ENCODE measurements at regions not wholly inside any gene's neighbourhood (a gene's known extent, or its start where the extent isn't known, plus 50 kb on each side); places are given as distances from the start of the nearest gene placed in this dataset.
"Not testable (repeated sequence)": the region's sequence is repeated elsewhere in the genome, so short reads cannot be mapped to it uniquely, and the experiment has no call there.

DNA sequence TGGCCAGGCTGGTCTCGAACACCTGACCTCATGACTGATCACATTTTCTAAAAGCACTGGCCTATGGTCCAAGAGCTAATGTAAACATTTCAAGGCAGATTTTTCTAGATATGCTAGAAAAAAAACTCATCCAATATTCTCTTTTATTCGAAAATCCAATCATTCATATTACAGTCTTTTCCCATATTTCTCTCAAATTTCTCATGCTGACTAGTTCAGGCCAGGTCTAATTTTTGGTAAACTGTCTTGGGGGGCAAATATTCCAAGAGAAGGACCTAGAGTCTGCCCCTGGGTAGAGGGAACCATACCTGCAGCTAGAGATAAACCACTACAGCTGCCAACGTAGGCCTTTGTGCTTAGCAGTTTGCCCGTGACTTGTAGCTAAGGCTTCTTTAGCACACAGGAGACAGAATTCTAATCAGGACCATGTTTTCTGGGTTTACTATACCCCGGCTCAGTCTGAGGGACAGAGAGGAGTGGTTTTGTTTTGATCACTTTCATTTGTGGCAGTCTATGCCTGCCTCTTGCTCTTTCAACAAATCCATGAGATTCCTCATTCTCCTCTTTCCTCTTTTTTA lies 71.8 kb upstream of the CITED2 start:
- Histone ChIP-seq H3K9me3 (ENCODE audit: control insufficient read depth, insufficient read depth, low read length) (no peaks in the 10 kb centered on the region), H3K27me3 (ENCODE audit: control insufficient read depth, insufficient read depth, low read length) (no peaks in the 10 kb centered on the region), H3K36me3 (ENCODE audit: control insufficient read depth, insufficient read depth, low read length) (no peaks in the 10 kb centered on the region), H3K4me1 (ENCODE audit: control insufficient read depth, insufficient read depth, low read length) (peaks cover 3% of the 10 kb centered on the region), H3K4me3 (ENCODE audit: low read depth, low read length) (no peak overlapping the region), H3K9ac (ENCODE audit: low read depth, low read length) (no peak overlapping the region)

DNA sequence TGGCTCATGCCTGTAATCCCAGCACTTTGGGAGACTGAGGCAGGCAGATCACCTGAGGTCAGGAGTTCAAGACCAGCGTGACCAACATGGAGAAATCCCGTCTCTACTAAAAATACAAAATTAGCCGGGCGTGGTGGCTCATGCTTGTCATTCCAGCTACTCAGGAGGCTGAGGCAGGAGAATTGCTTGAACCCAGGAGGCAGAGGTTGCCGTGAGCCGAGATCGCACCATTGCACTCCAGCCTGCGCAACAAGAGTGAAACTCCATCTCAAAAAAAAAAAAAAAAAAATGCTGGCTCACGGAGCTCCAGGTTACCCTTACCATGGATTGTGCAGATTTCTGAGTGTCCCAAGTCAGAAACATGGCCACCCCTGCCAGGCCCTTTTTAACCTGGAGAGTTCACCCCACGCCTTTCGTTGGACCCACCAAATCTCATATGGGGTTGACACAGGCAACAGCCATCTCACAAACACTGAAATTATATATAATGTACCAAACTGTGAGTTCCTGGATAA lies 69.9 kb upstream of the CITED2 start:
- not testable (repeated sequence) for H3K9me3 ChIP-seq (ENCODE audit: control insufficient read depth, insufficient read depth, low read length); H3K36me3 ChIP-seq (ENCODE audit: control insufficient read depth, insufficient read depth, low read length); H3K9ac ChIP-seq (ENCODE audit: low read depth, low read length); H3K27me3 ChIP-seq (ENCODE audit: control insufficient read depth, insufficient read depth, low read length); H3K4me1 ChIP-seq (ENCODE audit: control insufficient read depth, insufficient read depth, low read length); H3K4me3 ChIP-seq (ENCODE audit: low read depth, low read length)

DNA sequence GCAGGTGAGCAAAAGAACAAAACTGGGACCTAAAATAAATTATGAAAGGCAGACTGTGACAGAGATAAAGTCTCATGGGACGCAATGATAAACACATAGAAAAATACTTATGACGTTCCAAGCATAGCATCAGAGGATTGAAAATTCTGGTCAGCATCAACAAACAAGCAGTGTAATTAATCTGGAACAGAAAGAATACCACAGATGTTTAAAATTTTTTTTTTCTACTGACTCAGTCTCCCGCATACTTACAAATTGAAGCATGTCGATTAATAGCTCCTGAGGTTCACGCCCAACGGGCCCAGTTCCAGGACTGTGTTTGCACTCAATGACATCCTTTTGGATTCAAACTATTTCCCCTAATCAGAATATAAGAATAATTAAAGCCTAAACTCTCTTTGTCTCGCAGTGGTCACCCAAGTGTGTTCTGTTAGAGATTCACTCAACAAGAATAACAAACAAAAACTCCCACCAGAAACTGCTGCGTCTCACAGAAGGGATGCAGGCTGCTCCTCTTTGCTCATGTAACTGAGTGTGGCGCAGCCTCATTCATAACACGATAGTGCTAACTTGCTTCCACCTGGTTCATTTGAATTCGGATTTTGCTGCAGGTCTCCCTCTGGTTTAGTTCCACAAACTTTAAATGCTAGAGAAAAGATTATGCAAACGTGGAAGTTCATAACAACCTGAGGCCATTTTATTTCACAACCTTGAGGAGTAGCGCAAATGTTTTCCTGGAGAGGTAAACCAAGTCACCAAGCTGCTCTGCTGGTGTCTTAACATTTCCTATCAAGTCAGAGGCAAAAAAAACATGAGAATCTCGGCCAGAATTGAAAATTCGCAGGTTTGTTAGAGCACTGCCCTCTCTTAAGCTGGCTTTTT lies 69.0 kb upstream of the CITED2 start:
- no peak overlapping the region for H3K4me3 ChIP-seq (ENCODE audit: low read depth, low read length)
- H3K4me1 ChIP-seq (ENCODE audit: control insufficient read depth, insufficient read depth, low read length), result peaks cover 3% of the 10 kb centered on the region
- H3K9me3 ChIP-seq (ENCODE audit: control insufficient read depth, insufficient read depth, low read length), result no peaks in the 10 kb centered on the region
- no peaks in the 10 kb centered on the region for H3K27me3 ChIP-seq (ENCODE audit: control insufficient read depth, insufficient read depth, low read length)
- no peaks in the 10 kb centered on the region for H3K36me3 ChIP-seq (ENCODE audit: control insufficient read depth, insufficient read depth, low read length)
- H3K9ac ChIP-seq (ENCODE audit: low read depth, low read length), result no peak overlapping the region

DNA sequence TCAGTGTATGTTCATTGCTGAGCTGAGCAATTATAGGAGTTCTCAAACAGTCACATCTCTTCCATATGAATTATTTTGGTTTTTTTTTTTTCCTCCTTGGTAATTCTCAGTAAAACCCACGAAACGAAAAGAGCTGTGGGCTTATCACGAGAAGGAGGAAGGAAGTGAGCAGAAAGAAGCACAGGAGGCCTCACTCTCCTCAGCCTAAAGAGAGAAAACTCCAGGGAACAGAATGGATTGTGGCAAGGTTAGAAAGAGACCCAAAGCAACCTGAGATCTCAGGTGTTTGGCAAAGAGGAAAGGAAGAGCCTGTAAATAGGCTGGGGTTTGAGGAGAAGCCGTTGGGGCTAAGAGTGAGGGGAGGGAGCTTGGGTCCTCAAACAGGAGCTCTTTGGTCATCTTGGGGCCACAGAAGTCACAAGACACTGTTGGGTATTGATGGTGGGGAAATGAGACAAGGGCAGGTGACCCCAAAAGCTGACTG lies 67.8 kb upstream of the CITED2 start:
- H3K9me3 ChIP-seq (ENCODE audit: control insufficient read depth, insufficient read depth, low read length), result no peaks in the 10 kb centered on the region
- no peaks in the 10 kb centered on the region for H3K36me3 ChIP-seq (ENCODE audit: control insufficient read depth, insufficient read depth, low read length)
- no peak overlapping the region for H3K9ac ChIP-seq (ENCODE audit: low read depth, low read length)
- peaks cover 3% of the 10 kb centered on the region for H3K4me1 ChIP-seq (ENCODE audit: control insufficient read depth, insufficient read depth, low read length)
- no peak overlapping the region for H3K4me3 ChIP-seq (ENCODE audit: low read depth, low read length)
- no peaks in the 10 kb centered on the region for H3K27me3 ChIP-seq (ENCODE audit: control insufficient read depth, insufficient read depth, low read length)

DNA sequence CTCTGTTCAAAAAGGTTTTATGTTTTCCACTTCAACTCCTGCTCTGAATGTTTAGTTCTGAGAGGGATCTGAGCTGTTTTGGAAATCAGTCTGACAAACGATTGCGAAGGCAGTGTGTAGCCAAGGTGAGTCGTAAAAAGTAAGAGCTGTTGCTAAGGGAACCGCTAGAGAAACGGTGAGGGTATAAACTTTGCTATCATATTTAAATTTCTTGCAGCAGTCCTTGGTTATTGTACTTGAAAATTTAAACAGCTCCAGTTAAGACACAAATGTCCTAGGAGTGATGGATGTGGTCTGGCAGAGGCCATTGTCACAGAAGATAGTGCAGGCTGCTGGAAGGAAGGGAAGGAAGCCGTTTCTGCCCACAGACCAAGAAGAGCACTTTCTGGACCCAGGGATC lies 64.9 kb upstream of the CITED2 start:
- Histone ChIP-seq H3K4me3 (ENCODE audit: low read depth, low read length) (no peak overlapping the region), H3K27me3 (ENCODE audit: control insufficient read depth, insufficient read depth, low read length) (no peaks in the 10 kb centered on the region), H3K9me3 (ENCODE audit: control insufficient read depth, insufficient read depth, low read length) (no peaks in the 10 kb centered on the region), H3K9ac (ENCODE audit: low read depth, low read length) (no peak overlapping the region), H3K4me1 (ENCODE audit: control insufficient read depth, insufficient read depth, low read length) (peaks cover 3% of the 10 kb centered on the region), H3K36me3 (ENCODE audit: control insufficient read depth, insufficient read depth, low read length) (no peaks in the 10 kb centered on the region)

DNA sequence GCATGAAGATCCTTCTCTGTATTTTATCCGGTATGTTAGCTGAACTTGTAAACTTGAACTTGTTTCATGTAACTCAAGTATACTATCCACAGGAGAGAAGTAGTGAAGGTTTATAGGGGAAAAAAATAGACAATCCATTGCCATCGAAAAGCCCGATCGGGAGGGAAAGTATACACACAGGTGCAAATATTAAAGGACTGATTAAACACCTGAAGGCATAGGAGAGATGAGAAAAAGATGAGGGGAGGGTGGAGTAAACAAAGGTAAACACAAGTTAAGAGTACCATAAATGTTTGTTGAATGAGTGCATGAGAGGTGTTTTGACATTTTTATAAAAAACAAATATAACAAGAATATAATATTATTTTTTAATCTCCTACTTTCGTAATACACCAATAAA lies 64.3 kb upstream of the CITED2 start:
- Histone ChIP-seq H3K4me3 (ENCODE audit: low read depth, low read length) (no peak overlapping the region), H3K36me3 (ENCODE audit: control insufficient read depth, insufficient read depth, low read length) (no peaks in the 10 kb centered on the region), H3K9ac (ENCODE audit: low read depth, low read length) (no peak overlapping the region), H3K9me3 (ENCODE audit: control insufficient read depth, insufficient read depth, low read length) (no peaks in the 10 kb centered on the region), H3K4me1 (ENCODE audit: control insufficient read depth, insufficient read depth, low read length) (peaks cover 1% of the 10 kb centered on the region), H3K27me3 (ENCODE audit: control insufficient read depth, insufficient read depth, low read length) (no peaks in the 10 kb centered on the region)

DNA sequence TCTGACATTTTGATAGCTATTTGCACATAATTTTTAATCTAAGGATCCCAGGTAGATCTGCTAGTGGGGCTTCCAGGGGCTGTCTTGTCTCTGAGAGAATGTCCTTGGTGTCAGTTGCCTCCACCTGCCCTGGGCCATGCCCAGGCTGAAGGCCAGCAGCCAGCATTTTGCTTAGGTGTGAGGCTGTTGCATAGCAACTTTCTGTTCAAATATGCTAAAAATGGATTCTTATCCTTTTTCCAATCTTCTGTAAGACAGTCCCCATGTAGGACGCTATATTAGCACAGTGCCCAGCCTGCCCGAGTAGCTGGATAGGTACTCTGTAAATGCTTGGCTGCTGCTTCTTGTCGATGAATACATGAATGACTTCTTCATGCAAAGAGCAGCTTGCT lies 62.5 kb upstream of the CITED2 start:
- H3K4me1 ChIP-seq (ENCODE audit: control insufficient read depth, insufficient read depth, low read length), result no peaks in the 10 kb centered on the region
- H3K4me3 ChIP-seq (ENCODE audit: low read depth, low read length), result no peak overlapping the region
- H3K27me3 ChIP-seq (ENCODE audit: control insufficient read depth, insufficient read depth, low read length), result no peaks in the 10 kb centered on the region
- H3K9ac ChIP-seq (ENCODE audit: low read depth, low read length), result no peak overlapping the region
- no peaks in the 10 kb centered on the region for H3K9me3 ChIP-seq (ENCODE audit: control insufficient read depth, insufficient read depth, low read length)
- H3K36me3 ChIP-seq (ENCODE audit: control insufficient read depth, insufficient read depth, low read length), result no peaks in the 10 kb centered on the region

DNA sequence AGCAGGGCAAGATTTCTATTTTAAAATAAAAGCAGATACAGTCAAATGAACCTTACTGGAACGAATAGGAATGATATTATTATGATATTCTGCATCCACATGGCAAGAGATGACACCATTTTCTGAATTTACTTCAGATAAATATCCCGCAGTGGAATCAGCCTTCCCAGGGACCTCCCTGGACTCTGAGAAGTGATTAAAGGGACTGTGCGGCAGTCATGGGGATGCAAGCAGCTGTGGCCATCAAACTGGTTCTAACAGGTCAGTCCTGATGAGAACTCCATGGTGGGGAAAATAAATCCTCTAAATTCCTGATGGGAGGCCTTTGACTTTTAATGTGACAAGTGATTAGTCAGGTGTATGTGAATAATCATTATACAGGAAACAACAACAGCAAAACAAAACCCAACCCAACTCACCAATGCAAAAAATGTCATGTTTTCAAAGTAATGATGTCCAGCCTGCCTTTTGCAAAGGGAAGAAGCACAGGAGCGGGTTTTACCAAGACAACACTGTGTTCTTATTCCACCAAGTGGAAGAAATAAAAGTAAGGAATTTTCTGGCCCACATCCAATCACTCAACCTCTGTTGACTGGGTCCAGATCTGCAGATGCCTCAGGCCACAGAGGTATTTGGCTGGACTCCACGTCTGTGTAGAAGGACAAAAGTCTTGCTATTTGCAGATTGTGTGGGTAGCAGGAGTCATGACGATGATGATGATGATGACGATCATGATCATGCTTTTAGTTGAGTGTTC lies 61.9 kb upstream of the CITED2 start:
- Histone ChIP-seq H3K27me3 (ENCODE audit: control insufficient read depth, insufficient read depth, low read length) (no peaks in the 10 kb centered on the region), H3K9ac (ENCODE audit: low read depth, low read length) (no peak overlapping the region)

DNA sequence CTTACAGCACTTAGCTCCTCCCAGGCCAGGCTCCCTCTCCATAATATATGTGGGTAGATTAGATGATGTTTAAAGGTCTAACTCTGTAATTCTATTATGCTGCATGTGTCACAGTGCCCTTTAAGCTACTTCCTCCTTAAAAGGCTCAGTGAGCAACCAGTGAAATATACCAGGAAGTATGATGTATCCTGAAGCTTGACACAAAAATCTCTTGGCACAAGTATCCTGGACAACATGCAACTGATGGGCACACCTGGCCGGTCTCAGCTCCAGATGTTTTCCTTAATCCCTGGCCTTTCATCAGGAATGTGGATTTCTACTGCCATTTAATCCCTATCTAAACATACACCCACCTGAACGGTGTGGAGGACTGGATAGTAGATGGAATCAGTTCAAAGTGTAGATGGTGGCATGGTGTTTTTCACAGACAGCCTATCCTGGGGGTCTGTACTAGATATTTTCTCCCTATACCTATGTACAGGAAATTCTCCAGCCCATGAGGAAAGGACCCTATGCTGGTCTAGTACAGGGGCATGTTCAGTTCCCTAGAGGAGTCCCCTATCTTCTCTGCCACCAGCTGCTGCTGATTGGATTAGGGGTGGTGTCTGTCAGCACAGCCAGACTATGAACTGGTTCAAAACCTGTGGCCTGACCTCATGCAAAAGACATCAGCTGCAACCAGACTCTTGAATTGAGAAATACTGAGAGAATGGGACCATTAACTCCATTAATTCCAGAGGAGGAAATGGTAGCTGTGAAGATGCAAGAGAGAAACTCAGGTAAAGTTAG lies 59.4 kb upstream of the CITED2 start:
- H3K36me3 ChIP-seq (ENCODE audit: control insufficient read depth, insufficient read depth, low read length), result no peaks in the 10 kb centered on the region
- H3K4me3 ChIP-seq (ENCODE audit: low read depth, low read length), result no peak overlapping the region
- H3K4me1 ChIP-seq (ENCODE audit: control insufficient read depth, insufficient read depth, low read length), result no peaks in the 10 kb centered on the region
- no peaks in the 10 kb centered on the region for H3K27me3 ChIP-seq (ENCODE audit: control insufficient read depth, insufficient read depth, low read length)
- H3K9ac ChIP-seq (ENCODE audit: low read depth, low read length), result no peak overlapping the region
- H3K9me3 ChIP-seq (ENCODE audit: control insufficient read depth, insufficient read depth, low read length), result no peaks in the 10 kb centered on the region

More for the DNA sequence above, 61.9 kb upstream of the CITED2 start:
- Histone ChIP-seq H3K36me3 (ENCODE audit: control insufficient read depth, insufficient read depth, low read length) (no peaks in the 10 kb centered on the region), H3K4me1 (ENCODE audit: control insufficient read depth, insufficient read depth, low read length) (no peaks in the 10 kb centered on the region), H3K4me3 (ENCODE audit: low read depth, low read length) (no peak overlapping the region), H3K9me3 (ENCODE audit: control insufficient read depth, insufficient read depth, low read length) (no peaks in the 10 kb centered on the region)

DNA sequence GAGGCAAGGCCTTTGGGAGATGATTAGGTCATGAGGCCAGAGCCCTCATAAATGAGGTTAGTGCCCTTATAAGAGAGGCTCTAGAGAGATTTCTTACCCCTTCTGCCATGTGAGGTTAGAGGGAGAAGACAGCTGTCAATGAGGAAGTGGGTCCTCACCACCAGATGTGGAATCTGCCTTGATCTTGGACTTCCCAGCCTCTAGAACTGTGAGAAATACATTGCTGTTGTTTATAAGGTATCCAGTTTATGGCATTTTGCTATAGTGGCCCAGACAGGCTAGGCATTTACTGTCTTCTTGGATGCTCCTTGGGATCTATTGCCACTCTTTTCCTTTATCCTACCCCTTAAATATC lies 57.1 kb upstream of the CITED2 start:
- Histone ChIP-seq H3K4me1 (ENCODE audit: control insufficient read depth, insufficient read depth, low read length) (no peaks in the 10 kb centered on the region), H3K9me3 (ENCODE audit: control insufficient read depth, insufficient read depth, low read length) (no peaks in the 10 kb centered on the region), H3K27me3 (ENCODE audit: control insufficient read depth, insufficient read depth, low read length) (no peaks in the 10 kb centered on the region), H3K36me3 (ENCODE audit: control insufficient read depth, insufficient read depth, low read length) (no peaks in the 10 kb centered on the region), H3K4me3 (ENCODE audit: low read depth, low read length) (no peak overlapping the region), H3K9ac (ENCODE audit: low read depth, low read length) (no peak overlapping the region)

DNA sequence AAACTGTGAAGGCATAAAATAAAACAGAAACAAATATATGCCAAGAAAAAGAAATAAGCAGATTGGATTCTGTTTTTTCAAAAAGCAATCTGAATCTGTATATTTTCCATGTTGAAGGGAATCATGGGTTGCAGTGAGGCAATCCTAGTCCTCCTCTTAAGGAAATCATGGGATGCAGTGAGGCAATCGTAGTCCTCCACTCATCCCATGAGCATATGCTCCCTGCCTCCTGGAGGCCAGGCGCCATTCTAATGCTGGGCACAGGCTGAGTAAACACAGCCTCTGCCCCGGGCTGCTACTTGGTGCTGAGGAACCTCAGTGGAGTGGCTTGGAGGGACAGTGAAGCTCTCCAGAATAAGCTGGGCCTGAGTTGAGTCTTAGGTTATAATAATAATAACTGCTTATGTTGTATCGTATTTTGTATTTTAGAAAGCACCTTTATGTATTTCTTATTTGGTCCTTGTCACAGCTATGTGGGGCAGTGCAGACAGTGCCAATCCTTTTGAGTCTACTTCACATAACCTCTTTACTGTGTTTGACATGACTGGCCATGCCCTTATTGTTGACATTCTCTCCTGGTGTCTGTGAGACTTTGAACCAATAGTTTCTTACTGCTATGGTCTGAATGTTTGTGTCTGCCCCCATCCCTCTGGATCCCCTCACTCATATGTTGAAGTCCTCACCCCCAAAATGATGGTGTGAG lies 56.6 kb upstream of the CITED2 start:
- H3K9me3 ChIP-seq (ENCODE audit: control insufficient read depth, insufficient read depth, low read length), result no peaks in the 10 kb centered on the region
- H3K27me3 ChIP-seq (ENCODE audit: control insufficient read depth, insufficient read depth, low read length), result no peaks in the 10 kb centered on the region
- H3K36me3 ChIP-seq (ENCODE audit: control insufficient read depth, insufficient read depth, low read length), result no peaks in the 10 kb centered on the region
- no peaks in the 10 kb centered on the region for H3K4me1 ChIP-seq (ENCODE audit: control insufficient read depth, insufficient read depth, low read length)
- H3K9ac ChIP-seq (ENCODE audit: low read depth, low read length), result no peak overlapping the region
- no peak overlapping the region for H3K4me3 ChIP-seq (ENCODE audit: low read depth, low read length)
